Limb (tissue), 2 donors: ENCODE measurements at regions not wholly inside any gene's neighbourhood (a gene's known extent, or its start where the extent isn't known, plus 50 kb on each side); places are given as distances from the start of the nearest gene placed in this dataset.
"Not testable (repeated sequence)": the region's sequence is repeated elsewhere in the genome, so short reads cannot be mapped to it uniquely, and the experiment has no call there.

Experiments
- DNase-seq, 2 donors: peaks; one replicate each; pipeline ENCODE4 v3.0.0-alpha.2; 2016; ENCODE audit errors: extremely low spot score in 2 of 2

DNA sequence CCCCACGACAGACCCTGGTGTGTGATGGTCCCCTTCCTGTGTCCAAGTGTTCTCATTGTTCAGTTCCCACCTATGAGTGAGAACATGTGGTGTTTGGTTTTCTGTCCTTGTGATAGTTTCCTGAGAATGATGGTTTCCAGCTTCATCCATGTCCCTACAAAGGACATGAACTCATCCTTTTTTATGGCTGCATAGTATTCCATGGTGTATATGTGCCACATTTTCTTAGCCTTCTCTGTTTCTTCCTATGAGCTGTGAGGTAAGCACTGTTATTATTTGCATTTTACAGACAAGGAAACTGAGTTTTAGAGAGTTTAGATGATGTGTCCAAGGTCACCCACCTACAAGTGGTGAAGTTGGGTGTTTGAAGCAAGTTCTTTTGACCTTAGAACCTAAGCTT, 51.1 kb upstream of the BNC1 start:
- not testable (repeated sequence) for DNase-seq

DNA sequence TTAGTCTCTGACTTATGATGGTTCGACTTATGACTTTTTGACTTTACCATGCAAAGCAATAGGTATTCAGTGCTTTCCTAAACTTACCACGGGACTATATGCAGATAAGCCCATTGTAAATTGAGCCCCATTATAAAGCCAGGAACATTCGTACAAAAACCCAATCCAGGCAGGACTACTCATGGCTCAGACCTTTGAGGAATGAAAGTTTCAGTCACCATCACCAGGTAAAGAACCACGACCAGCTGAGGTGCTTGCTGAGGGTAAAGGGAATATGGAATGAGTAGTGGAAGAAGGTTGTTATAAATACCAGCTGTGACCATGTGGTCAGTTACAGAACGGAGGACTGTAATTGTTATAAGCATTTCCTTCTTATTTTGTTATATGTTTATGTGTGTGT, 54.9 kb upstream of the BNC1 start:
- no peak for DNase-seq

DNA sequence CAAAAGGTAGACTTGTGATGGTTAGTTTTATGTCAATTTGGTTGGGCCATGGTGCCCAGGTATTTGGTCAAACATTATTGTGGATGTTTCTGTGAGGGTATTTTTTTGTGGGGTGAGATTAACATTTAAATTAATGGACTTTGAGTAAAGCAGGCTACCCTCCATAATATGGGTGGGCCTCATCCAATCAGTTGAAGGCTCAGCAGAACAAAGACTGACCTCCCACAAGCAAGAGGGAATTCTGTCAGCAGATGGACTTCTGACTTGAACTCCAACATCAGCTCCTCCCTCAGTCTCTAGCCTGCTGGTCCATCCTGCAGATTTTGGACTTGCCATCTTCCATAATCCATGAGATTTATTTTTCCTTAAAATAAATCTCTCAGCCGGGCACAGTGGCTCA, 55.6 kb upstream of the BNC1 start:
- no peak for DNase-seq

DNA sequence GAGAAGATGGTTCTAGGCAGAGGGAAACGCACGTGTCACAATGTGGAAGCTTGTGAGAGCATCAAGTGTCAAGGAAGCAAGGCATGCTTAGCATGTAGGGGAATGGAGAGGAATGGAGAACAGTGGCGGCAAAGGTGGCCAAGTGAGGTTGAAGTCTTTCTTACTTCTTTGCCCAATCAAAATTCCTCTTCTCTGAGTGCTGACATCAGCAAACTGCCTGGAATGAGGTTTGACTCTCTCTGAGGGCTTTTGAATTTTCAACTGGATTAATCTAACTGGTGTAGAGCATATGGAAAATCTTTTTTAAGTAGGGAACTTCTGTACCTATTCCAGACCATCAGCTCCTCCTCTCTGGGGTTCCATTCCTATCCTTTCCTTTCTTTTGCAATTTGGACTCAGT, 61.9 kb upstream of the BNC1 start:
- DNase-seq, result no peak

DNA sequence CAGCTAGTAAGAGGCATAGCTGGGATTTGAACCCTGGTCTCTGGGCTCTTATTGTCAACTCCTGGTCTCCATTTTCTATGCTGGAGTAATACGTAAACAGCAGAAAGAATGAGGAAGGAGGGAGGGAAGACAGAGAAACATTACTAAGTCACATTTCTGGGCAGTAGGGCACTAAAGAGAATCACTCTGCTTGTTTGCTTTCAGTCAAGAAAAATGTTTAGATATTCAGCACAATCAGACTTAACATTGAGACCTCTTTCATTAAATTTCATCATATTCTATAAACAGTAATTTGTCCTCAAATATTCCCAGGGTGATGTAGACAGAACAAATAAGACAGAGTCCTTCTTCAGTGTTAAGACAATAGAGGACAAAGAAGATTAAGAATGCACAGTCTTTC, 67.7 kb upstream of the BNC1 start:
- no peak for DNase-seq

DNA sequence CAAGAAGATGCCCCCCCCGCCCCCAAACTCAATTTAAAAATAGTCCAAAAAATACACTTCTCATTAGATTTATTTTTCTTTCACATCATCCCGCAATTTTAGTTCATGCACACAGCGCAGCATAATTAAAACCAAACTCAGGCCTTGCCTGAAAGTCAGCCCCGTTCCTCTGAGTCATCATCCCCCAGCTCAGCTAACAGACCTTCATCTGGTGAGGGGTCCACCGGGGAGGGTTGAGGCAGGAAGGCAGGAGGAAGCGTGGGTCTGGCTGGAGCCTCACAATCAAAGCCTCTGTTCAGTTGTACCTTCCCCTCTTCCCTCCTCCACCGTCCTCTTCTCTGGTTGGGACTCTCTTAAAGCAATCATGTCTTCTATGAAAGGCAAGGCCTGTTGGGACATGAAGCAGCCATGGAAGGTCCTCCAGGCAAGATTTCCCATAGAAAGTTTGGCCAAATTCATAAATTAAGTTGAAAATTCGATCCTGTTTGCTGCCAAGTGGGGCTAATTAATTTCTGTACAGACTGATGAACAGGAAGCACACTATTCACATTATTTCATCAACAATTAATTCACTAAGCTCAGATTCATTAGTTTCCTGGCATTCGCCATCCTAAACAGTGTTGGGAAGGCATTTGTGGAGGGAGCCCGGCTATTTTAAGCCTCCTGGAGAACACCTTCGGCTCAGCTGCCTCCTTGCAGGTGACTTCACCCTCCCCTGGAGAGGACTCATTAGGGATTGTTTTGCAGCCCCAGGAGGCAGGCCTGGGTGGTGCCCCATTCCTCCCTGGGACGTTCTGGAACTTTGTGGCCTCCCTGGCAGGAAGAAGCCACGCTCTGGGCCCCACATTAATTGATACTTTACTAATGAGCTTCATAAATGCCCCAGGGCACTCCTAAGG, 72.3 kb upstream of the BNC1 start:
- DNase-seq, result no peak

DNA sequence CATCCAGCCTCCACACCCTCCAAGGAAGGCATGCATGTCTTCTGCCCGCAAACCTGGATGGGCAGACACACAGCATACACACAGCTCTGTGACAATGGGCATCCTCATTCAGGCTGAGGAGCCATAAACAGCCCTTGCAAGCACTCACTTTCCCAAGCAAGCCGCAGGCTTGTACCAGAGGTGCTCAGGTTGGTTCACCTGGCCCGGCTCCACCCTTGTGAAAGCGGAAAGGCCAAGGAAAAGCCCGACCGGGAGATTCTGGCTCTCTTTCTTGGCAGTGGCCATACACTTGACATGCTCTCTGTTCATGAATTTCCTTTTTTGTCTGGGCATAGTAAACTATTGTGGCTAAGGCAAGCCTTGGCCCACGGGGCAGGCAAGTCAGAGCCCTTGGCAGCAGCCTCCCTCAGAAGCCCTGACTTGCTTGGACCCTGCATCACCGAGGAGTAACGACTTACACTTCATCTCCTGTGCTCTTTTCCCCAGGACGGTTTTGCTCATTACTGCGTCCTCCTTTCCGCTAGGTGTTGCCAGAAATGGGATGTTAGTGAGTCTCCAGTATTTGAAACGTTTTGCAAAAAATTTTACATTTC, 74.6 kb upstream of the BNC1 start:
- DNase-seq, result no peak

DNA sequence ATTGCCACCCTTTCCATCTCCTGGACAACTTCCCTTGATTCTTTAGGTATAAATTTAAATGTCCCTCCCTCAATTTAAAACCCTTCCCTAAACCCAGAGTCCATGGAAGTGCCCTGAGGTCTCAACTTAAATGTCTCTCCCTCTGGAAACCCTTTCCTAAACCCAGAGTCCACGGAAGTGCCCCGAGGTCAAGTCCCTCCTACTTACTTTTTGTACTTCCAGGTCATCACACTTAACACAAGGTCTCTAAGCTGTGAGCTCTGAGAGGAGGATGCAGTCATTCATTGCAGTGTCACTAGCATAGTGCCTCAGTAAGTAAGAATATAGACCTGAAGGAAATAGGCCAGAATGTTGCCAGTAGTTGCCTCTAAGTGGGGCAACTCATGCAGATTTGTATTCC, 78.2 kb upstream of the BNC1 start:
- no peak for DNase-seq

DNA sequence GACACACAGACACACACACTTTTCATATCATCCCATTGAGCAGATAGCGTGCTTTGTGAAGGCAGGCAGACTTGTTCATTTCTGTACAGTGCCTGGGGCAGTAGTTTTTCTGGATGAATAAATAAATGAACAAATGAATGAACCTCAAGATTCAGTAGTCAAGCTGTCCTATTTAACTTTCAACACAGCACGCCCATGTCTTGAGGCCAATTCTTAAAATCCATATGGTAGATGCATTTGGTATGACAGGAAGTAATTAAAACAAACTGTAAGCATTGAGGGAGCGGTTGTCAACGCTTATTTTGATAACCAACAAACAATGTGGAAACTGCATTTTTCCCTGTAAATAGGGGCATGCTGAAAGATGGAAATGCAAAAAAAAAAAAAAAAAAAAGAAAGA, 80.0 kb upstream of the BNC1 start:
- DNase-seq, result no peak

DNA sequence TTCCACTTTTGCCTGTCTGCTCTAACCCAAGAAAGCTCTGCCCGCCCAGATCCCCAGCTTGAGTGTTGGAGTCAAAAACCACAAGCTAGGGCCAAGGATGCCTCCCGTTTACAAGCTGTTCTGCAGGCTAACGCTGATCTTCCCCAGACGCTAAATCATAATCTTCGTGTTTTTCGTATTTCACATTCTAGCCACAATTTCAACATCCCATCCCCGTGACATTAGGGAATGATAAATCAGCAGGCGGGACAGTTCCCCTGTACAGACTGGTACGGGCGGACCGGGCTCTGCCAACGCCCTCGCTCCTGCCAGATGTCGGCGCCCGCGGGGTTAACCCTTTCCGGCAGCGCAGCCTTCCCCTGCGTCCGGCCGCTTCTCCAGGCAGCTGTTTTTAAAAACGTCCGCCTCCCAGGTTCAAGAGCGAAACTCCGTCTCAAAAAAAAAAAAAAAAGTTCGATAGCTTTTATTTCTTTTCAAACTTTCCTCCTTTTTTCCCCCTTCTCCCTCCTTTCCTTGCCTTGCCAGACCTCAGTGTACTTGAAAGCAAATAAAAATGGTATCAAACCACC, 81.0 kb upstream of the BNC1 start:
- DNase-seq, result peak; percentile 41 to 68

DNA sequence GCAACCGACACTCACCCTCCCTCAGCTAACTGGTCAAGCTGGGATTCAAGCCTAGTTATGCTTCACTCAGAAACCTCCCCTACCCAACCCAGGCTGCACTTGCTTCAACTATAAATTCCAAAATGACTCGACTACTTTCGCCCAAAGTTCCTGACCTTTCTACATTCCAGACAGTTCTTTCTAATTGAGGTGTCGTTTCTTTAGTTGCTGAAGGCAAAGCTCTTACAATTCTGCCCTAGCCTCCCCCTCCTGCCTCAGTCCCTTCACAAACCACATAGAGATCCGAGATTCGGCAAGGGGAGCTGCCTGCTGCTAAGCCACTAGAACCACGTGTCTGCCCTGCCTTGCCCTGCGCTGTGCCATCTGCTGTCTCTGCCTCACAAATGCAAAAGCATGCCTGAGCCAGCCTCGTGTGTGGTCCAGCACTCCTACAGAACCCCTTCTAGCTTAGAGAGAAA, 74.7 kb upstream of the SH3GL3 start:
- DNase-seq, result no peak

DNA sequence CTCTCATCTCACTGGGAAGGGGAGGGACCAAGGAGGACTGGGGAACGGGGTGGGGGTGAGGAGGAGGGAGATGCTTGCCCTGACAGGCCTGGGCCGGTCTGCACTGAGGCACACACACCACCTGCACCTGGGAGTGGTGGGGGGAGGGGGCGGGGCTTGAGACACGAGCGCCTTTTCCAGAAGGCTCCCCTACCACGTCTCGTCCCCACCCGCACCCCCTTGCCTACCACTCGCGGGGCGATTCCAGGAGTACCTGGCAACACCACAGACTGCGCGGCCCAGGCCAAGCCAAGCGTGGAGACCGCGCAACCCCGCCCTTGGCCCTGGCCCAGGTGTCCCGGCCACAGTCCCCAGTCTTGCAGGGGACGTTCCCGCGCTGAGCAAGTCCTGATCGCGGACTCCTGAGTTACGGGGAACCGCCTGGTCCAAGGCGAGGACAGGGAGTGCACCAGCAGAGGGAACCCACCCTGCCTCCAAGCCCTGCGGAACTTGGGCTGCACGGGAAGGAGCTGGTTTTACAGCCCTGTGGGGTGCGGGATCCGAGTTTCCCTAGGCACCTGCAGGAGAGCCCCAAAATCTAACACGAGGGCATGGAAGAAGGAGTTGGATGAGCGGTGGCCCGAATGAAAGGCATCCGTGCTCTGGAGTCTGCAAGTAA, 68.1 kb upstream of the SH3GL3 start:
- DNase-seq, result peak in 1 of 2 donors; percentile 38

DNA sequence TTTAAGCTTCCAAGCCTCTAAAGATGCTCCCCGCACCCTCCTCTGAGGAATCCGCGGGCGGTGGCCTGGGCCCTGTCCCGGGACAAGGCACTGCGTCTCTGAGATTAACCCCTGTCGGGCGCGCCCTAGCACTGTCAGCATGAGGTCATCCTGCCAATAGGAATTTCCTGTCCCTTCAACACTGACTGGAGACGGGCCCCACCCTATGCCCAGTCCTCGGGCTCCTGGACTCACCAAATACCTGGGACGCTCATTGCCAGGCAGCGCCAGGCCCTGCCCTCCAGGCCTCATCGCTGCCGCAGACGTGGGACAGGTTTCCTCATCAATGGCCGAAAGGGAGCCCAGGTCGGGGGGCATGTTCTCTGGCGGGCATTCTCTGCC, 67.6 kb upstream of the SH3GL3 start:
- no peak for DNase-seq

DNA sequence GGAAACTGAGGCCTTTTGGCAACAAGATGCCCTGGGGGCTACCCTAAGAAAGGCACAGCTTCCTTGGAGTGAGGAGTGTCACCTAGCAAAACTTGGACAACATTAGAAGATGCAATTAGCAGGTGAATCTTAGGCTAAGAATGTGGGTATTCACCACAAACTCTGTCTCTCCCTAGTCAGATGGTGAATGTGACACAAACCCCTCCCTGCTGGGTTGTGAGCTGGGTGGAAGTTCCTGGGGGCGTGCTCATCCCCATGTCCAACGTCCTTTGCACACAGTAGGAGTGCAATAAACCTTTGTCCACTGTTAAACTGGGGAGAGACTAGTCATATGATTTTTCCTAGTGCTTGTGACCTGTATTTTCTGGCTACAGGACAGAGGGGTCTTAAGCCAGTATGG, 67.1 kb upstream of the SH3GL3 start:
- no peak for DNase-seq

DNA sequence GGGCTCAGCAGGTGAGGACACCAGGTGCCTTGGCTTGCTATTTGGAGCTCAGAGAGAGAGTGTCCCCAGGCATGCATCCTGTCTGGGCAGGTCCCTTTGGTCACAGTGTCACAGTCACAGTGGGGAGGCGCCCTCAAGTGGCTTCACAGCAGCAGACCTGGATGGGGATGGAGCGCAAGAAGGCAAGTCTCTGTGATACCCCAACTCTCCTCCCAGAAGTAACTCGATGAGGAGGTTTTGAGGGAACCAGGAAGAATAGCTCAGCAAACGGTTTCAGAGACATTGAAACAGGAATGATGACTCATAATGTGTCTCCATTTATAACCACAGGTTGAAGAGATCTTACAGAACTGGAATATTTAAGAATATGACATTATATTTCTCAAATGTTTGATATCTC, 66.5 kb upstream of the SH3GL3 start:
- peak; percentile 14 to 36 for DNase-seq

DNA sequence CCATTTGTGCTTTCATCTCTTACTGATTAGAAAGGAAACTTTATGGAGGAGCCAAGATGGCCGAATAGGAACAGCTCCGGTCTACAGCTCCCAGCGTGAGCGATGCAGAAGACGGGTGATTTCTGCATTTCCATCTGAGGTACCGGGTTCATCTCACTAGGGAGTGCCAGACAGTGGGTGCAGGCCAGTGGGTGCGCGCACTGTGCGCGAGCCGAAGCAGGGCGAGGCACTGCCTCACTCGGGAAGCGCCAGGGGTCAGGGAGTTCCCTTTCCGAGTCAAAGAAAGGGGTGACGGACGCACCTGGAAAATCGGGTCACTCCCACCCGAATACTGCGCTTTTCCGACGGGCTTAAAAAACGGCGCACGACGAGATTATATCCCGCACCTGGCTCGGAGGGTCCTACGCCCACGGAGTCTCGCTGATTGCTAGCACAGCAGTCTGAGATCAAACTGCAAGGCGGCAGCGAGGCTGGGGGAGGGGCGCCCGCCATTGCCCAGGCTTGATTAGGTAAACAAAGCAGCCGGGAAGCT, 63.5 kb upstream of the SH3GL3 start:
- not testable (repeated sequence) for DNase-seq

DNA sequence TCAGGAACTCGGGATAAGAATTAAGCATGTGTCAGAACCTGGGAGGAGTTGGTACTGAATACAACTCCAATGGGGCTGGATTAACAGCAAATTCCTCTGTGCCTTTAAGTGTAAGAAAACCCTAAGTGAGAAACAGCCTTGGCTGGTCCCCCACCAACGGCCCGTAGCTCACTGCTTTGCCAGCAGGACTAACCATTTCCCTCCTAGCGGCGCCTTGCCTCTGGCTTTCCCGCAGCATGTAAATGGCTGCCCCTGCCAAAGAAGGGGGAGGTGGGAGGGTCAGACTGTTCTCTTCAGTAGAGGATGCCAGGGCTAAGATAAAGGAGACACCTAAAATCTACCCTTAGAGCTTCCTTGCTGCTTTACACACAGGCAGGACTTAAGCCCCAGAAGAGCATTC, 51.0 kb upstream of the SH3GL3 start:
- DNase-seq, result peak; percentile 10 to 46
